Nephron (organoid): ENCODE measurements at regions not wholly inside any gene's neighbourhood (a gene's known extent, or its start where the extent isn't known, plus 50 kb on each side); places are given as distances from the start of the nearest gene placed in this dataset.

Experiments used
- H3K27ac Mint-ChIP-seq, 3 experiments: 2 replicates each; pipeline ENCODE4 v1.8.0; 2020; ENCODE audit warnings: mixed read lengths in 3 of 3, mild to moderate bottlenecking in 2 of 3, moderate library complexity in 1 of 3
- H3K27me3 Mint-ChIP-seq: 2 replicates; pipeline ENCODE4 v1.8.0; 2021; ENCODE audit warnings: low read depth, mild to moderate bottlenecking, moderate library complexity, mixed read lengths
- H3K36me3 Mint-ChIP-seq: 2 replicates; pipeline ENCODE4 v1.8.0; 2020; ENCODE audit warnings: low read depth, mixed read lengths
- H3K4me1 Mint-ChIP-seq: 2 replicates; pipeline ENCODE4 v1.8.0; 2020; ENCODE audit warnings: mixed read lengths
- H3K4me3 Mint-ChIP-seq, 3 experiments: 2 replicates each; pipeline ENCODE4 v1.8.0; 2020; ENCODE audit warnings: mild to moderate bottlenecking in 3 of 3, mixed read lengths in 3 of 3, moderate library complexity in 2 of 3
- H3K9me3 Mint-ChIP-seq: 2 replicates; pipeline ENCODE4 v1.8.0; 2020; ENCODE audit warnings: mixed read lengths
- CTCF ChIP-seq, 3 experiments: fragments of 200-600 bp; sonication (generic); IDR thresholded peaks; one replicate each; pipeline ENCODE4 v1.5.0; 2021; ENCODE audit warnings: antibody characterized with exemption in 3 of 3; ENCODE audit not compliant: unreplicated experiment in 3 of 3

GRCh38 chr10:10803278-10803677, 214.4 kb upstream of the CELF2 start:
- H3K9me3 Mint-ChIP-seq, result no peaks in the 10 kb centered on the region
- TF ChIP-seq CTCF (IDR thresholded peaks at IDR 0.05; ENCODE audit: unreplicated experiment in 3 of 3), result no peak
- no peak overlapping the region for H3K4me3 Mint-ChIP-seq
- H3K27ac Mint-ChIP-seq, result no peak overlapping the region
- peaks cover 4% of the 10 kb centered on the region for H3K27me3 Mint-ChIP-seq
- H3K4me1 Mint-ChIP-seq, result peaks cover 7% of the 10 kb centered on the region
- H3K36me3 Mint-ChIP-seq, result no peaks in the 10 kb centered on the region

GRCh38 chr10:10804061-10804460, 213.6 kb upstream of the CELF2 start:
- no peaks in the 10 kb centered on the region for H3K27me3 Mint-ChIP-seq
- H3K36me3 Mint-ChIP-seq, result no peaks in the 10 kb centered on the region
- no peak overlapping the region for H3K27ac Mint-ChIP-seq
- no peak for TF ChIP-seq CTCF (IDR thresholded peaks at IDR 0.05; ENCODE audit: unreplicated experiment in 3 of 3)
- no peak overlapping the region for H3K4me3 Mint-ChIP-seq
- no peaks in the 10 kb centered on the region for H3K4me1 Mint-ChIP-seq
- H3K9me3 Mint-ChIP-seq, result no peaks in the 10 kb centered on the region

- Mint-ChIP-seq H3K27ac (no peak overlapping the region), H3K4me1 (no peaks in the 10 kb centered on the region), H3K27me3 (peaks cover 3% of the 10 kb centered on the region), H3K4me3 (no peak overlapping the region), H3K9me3 (no peaks in the 10 kb centered on the region), H3K36me3 (no peaks in the 10 kb centered on the region)
- no peak for TF ChIP-seq CTCF (IDR thresholded peaks at IDR 0.05; ENCODE audit: unreplicated experiment in 3 of 3)
Observed at GRCh38 chr10:10804998-10805740, 212.5 kb upstream of the CELF2 start.

- H3K4me1 Mint-ChIP-seq, result no peaks in the 10 kb centered on the region
- peaks cover 13% of the 10 kb centered on the region for H3K27me3 Mint-ChIP-seq
- H3K9me3 Mint-ChIP-seq, result peaks cover 5% of the 10 kb centered on the region
- H3K27ac Mint-ChIP-seq, result no peak overlapping the region
- no peaks in the 10 kb centered on the region for H3K36me3 Mint-ChIP-seq
- no peak overlapping the region for H3K4me3 Mint-ChIP-seq
- no peak for TF ChIP-seq CTCF (IDR thresholded peaks at IDR 0.05; ENCODE audit: unreplicated experiment in 3 of 3)
Observed at GRCh38 chr10:10807106-10807505, 210.6 kb upstream of the CELF2 start.

- no peak overlapping the region for H3K27ac Mint-ChIP-seq
- no peaks in the 10 kb centered on the region for H3K36me3 Mint-ChIP-seq
- peaks cover 25% of the 10 kb centered on the region for H3K4me1 Mint-ChIP-seq
- TF ChIP-seq CTCF (IDR thresholded peaks at IDR 0.05; ENCODE audit: unreplicated experiment in 3 of 3), result no peak
- peaks cover 5% of the 10 kb centered on the region for H3K9me3 Mint-ChIP-seq
- no peak overlapping the region for H3K4me3 Mint-ChIP-seq
- H3K27me3 Mint-ChIP-seq, result peaks cover 16% of the 10 kb centered on the region
Observed at GRCh38 chr10:10811562-10811961, 206.1 kb upstream of the CELF2 start.

- H3K27ac Mint-ChIP-seq, result peak overlapping the region in 1 of 3 experiments; percentile 32
- peak overlapping the region in 1 of 3 experiments; percentile 44 for H3K4me3 Mint-ChIP-seq
- TF ChIP-seq CTCF (IDR thresholded peaks at IDR 0.05; ENCODE audit: unreplicated experiment in 3 of 3), result no peak
- no peaks in the 10 kb centered on the region for H3K36me3 Mint-ChIP-seq
- H3K27me3 Mint-ChIP-seq, result peaks cover 16% of the 10 kb centered on the region
- H3K9me3 Mint-ChIP-seq, result peaks cover 12% of the 10 kb centered on the region
- peaks cover 25% of the 10 kb centered on the region for H3K4me1 Mint-ChIP-seq
Observed at GRCh38 chr10:10813656-10814055, 204.0 kb upstream of the CELF2 start.
